ENCODE measurements at regions not wholly inside any gene's neighbourhood (a gene's known extent, or its start where the extent isn't known, plus 50 kb on each side); places are given as distances from the start of the nearest gene placed in this dataset.

DNA sequence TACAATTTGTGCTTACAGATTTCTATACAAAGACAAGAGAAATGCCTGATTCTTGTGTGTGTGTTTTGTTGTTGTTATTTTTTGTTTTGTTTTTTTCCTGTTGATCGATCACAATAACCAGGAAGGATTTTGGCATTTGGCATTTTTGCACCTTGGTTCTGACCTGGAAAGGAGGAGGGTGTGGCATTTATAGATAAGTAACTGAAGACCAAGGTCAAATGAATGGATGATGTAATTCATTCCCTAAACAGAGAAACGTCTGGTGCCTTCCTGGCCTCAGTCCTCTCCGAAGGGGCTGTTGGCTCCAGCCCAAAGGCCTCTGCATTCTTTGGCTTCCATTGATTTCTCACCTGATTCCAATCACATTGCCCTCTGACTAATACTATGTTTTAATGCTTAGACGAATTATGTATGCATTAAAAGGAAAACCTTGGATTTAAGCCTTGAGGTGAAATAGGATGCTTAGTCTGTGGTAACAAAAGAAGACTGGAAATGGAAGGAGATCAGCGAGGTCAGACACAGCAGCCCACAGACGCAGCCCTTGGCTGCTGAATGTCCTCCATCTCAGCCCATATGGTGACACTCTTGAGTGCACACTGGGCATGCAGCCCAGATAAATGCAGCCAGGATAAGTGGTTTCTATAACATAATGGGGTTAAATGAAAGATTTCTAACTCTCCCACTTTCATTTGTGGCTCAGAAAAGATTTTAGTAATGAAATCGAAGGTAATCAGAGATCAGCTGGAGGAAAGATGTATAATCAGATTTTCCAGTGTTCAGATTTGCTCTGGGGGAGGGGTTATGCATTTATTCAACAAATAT, 60.5 kb upstream of the TRIM2 start:
- in situ Hi-C loops (cut with MboI; ENCODE audit: low pct_unique_long_range_greater_than_20kb, low sequenced_read_pairs, unreplicated experiment) = loop anchor here (10.0 to 25.0 kb wide), 2 partner anchors 161 to 494 kb away; no protein-coding TSS in a partner anchor
- TF ChIP-seq, protein P1, sequence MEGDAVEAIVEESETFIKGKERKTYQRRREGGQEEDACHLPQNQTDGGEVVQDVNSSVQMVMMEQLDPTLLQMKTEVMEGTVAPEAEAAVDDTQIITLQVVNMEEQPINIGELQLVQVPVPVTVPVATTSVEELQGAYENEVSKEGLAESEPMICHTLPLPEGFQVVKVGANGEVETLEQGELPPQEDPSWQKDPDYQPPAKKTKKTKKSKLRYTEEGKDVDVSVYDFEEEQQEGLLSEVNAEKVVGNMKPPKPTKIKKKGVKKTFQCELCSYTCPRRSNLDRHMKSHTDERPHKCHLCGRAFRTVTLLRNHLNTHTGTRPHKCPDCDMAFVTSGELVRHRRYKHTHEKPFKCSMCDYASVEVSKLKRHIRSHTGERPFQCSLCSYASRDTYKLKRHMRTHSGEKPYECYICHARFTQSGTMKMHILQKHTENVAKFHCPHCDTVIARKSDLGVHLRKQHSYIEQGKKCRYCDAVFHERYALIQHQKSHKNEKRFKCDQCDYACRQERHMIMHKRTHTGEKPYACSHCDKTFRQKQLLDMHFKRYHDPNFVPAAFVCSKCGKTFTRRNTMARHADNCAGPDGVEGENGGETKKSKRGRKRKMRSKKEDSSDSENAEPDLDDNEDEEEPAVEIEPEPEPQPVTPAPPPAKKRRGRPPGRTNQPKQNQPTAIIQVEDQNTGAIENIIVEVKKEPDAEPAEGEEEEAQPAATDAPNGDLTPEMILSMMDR (IDR thresholded peaks at IDR 0.05; ENCODE audit: extremely low read depth, insufficient read depth, missing control alignments) = no peak
- DNase-seq (ENCODE audit: low spot score) = no peak

DNA sequence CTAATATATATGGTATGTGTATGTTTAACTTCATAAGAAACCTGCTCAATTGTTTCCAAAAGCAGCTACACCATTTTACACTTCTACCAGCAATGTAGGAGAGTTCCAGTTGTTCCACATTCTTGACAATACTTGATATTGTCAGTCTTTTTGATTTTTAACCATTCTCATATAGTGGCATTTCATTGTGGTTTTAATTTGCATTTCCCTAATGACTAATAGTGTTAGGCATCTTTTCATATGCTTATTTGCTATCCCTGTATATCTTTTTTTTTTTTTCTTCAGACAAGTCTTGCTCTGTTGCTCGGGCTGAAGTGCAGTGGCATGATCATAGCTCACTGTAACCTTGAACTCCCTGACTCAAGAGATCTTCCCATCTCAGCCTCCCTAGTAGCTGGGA, 58.2 kb upstream of the TRIM2 start:
- in situ Hi-C loops (cut with MboI; ENCODE audit: low pct_unique_long_range_greater_than_20kb, low sequenced_read_pairs, unreplicated experiment) = loop anchor here (10.0 to 25.0 kb wide), 2 partner anchors 159 to 491 kb away; no protein-coding TSS in a partner anchor
- no peak for DNase-seq (ENCODE audit: low spot score)
- TF ChIP-seq, protein P1 (IDR thresholded peaks at IDR 0.05; ENCODE audit: extremely low read depth, insufficient read depth, missing control alignments) = no peak

DNA sequence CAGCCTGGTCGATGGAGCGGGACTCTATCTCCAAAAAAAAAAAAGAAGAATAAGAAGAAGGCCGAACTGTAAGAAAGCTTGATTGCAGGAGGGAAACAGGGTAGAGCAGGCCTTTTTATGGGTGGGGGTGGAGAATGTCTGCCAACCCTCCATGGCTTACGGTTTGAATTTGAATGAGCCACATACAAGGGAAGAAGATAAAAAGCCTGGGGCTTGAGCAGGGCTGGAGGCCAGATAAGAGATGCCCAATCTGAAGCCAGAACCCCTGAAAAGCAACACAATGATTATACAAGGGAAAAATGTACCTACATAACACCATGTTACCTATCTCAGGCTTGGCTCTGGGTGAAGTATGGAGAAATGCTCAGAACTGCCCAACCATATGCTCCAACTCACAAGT, 57.3 kb upstream of the TRIM2 start:
- in situ Hi-C loops (cut with MboI; ENCODE audit: low pct_unique_long_range_greater_than_20kb, low sequenced_read_pairs, unreplicated experiment) = loop anchor here (10.0 to 25.0 kb wide), 2 partner anchors 158 to 490 kb away; no protein-coding TSS in a partner anchor
- DNase-seq (ENCODE audit: low spot score) = no peak
- TF ChIP-seq, protein P1 (IDR thresholded peaks at IDR 0.05; ENCODE audit: extremely low read depth, insufficient read depth, missing control alignments) = no peak

DNA sequence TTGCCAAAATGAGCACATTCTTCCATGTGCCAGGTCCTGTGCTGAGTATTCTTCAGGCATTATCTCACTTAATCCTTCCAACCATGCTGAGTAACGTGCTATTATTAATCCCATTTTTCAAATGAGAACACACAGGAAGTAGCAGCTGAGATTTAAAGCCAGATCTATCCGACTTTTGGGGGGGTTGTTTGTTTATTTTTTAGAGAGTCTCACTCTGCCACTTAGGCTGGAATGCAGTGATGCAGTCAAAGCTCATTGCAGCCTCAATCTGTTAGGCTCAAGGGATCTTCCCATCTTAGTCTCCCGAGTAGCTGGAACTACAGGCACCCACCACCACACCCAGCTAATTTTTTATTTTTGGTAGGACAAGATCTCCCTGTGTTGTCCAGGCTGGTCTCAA, 55.5 kb upstream of the TRIM2 start:
- TF ChIP-seq, protein P1 (IDR thresholded peaks at IDR 0.05; ENCODE audit: extremely low read depth, insufficient read depth, missing control alignments) = no peak
- in situ Hi-C loops (cut with MboI; ENCODE audit: low pct_unique_long_range_greater_than_20kb, low sequenced_read_pairs, unreplicated experiment) = loop anchor here (10.0 to 25.0 kb wide), 2 partner anchors 156 to 489 kb away; no protein-coding TSS in a partner anchor
- DNase-seq (ENCODE audit: low spot score) = no peak

DNA sequence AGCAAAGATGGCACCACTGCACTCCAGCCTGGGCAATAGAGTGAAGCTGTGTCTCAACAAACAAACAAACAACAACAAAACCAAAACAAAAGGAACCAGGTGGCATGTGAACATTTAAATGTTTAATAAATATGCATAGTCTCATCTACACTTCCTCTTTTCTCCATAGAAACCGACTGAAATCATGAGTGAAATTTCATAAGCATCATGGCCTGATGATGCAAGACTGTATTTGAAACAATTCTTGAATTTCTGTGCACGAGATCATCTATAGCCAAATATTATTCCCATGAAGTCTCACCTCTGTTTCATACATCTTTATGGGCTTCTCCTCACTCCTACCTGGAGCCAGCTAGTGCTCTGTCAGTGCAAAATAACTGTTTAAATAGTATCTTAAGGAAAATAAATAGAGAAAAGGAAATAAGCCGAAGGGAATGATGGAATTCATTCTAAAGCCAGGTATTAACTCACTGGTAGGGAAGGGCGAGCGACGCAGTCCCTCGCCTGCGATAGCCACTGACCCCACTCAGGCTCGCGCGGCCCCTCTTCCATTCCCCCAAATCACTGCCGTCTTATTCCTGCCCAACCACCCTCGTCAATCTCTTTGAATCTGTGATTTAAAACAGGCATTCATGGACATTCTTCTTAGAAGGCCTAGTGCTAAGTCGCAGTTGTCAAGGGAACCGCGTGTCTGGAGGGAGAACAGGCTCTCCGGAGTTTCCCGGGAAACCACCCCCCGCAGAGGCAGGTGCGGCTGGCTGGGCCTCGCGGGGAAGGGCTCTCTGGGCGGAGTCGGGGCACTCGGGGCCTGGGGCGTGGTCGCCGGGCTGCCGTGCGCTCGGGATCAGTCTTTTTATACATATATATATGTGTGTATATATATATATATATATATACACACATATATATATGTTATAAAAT, 52.4 kb upstream of the TRIM2 start:
- TF ChIP-seq, protein P1 (IDR thresholded peaks at IDR 0.05; ENCODE audit: extremely low read depth, insufficient read depth, missing control alignments) = no peak
- in situ Hi-C loops (cut with MboI; ENCODE audit: low pct_unique_long_range_greater_than_20kb, low sequenced_read_pairs, unreplicated experiment) = no loop called here
- peak; percentile 50 for DNase-seq (ENCODE audit: low spot score)
